AG04450 (cell line): ENCODE measurements at regions not wholly inside any gene's neighbourhood (a gene's known extent, or its start where the extent isn't known, plus 50 kb on each side); places are given as distances from the start of the nearest gene placed in this dataset.

Source experiments
- CTCF ChIA-PET: fragments of 300-600, 350-600 bp; formaldehyde crosslinking; extraction: SDS; loops from one replicate; lab custom pipeline; 2022; ENCODE audit warnings: antibody characterized with exemption, inconsistent platforms; lab: Charles Lee
- POLR2A ChIA-PET: fragments of 350-600 bp; formaldehyde crosslinking; extraction: SDS; loops from one replicate; lab custom pipeline; 2021; ENCODE audit warnings: antibody characterized with exemption, inconsistent platforms; lab: Yijun Ruan, JAX
- DNase-seq: peaks from one replicate; pipeline ENCODE4 v3.0.0-alpha.2; 2011; ENCODE audit warnings: low read depth, low spot score
- H3K27ac ChIP-seq: one replicate; pipeline ENCODE4 v1.5.1; 2012; ENCODE audit warnings: low read depth, low read length, control low read depth
- H3K27me3 ChIP-seq: one replicate; pipeline ENCODE4 v1.6.0; 2012; ENCODE audit warnings: low read length; ENCODE audit not compliant: control insufficient read depth, insufficient read depth
- H3K4me3 ChIP-seq: 2 replicates; pipeline ENCODE4 v1.5.1; 2011; ENCODE audit warnings: mild to moderate bottlenecking, low read depth, low read length, control low read depth
- H3K9me3 ChIP-seq: 2 replicates; pipeline ENCODE4 v1.5.1; 2012; ENCODE audit warnings: low read length; ENCODE audit not compliant: control insufficient read depth, insufficient read depth
- CTCF ChIP-seq: IDR thresholded peaks from 2 replicates; pipeline ENCODE4 v1.5.1; 2011; ENCODE audit warnings: low read depth, low read length, control low read depth, inconsistent platforms

DNA sequence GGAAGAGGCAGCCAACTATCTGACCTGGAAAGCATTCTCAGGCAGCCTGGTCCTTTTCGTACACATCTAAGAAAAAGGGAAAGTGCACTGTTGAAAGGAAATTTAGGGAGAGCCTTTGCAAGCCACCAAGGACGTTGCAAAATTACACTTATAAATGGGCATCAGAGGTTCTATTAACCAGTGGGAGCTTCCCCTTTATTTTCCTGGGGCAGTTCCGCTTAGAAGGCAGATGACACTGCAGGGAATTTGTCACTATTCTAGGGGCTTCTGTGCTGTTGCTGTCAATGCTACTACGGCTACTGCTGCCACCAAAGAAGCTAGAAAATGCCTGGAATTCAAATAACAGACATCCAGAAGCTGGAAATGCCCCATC, 79.6 kb upstream of the AUTS2 start:
- ChIA-PET POLR2A (no interaction called here), CTCF (no interaction called here)
- no peak for TF ChIP-seq CTCF
- no peak overlapping the region for H3K4me3 ChIP-seq
- DNase-seq, result no peak
- H3K27me3 ChIP-seq, result no peaks in the 10 kb centered on the region
- H3K9me3 ChIP-seq, result peaks cover 8% of the 10 kb centered on the region; the same call in 1 of the 2 replicates
- no peak overlapping the region for H3K27ac ChIP-seq

GRCh38 chr7:69526570-69526969, 71.7 kb upstream of the AUTS2 start:
- Histone ChIP-seq H3K9me3 (peaks cover 8% of the 10 kb centered on the region; the same call in 1 of the 2 replicates), H3K4me3 (no peak overlapping the region), H3K27me3 (no peaks in the 10 kb centered on the region), H3K27ac (no peak overlapping the region)
- ChIA-PET CTCF (no interaction called here), POLR2A (no interaction called here)
- no peak for DNase-seq
- TF ChIP-seq CTCF, result no peak

DNA sequence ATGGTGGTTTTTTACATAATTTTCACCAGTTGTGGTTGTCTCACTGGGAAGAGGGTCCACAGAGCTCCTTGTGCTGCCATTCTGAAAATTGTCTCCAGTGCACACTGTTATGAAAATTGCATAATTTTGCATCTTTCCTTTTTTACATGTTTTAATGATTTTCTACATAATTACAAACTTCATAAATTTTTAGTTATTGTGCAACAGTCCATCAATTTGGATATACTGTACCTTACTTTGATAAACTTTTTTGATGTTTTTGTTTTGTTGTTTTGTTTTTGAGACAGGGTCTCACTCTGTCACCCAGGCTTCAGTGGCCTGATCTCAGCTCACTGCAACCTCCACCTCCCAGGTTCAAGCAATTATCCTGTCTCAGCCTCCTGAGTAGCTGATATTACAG, 70.6 kb upstream of the AUTS2 start:
- Histone ChIP-seq H3K4me3 (no peak overlapping the region), H3K9me3 (peaks cover 11% of the 10 kb centered on the region), H3K27me3 (no peaks in the 10 kb centered on the region), H3K27ac (no peak overlapping the region)
- ChIA-PET CTCF (no interaction called here), POLR2A (no interaction called here)
- DNase-seq, result no peak
- no peak for TF ChIP-seq CTCF

DNA sequence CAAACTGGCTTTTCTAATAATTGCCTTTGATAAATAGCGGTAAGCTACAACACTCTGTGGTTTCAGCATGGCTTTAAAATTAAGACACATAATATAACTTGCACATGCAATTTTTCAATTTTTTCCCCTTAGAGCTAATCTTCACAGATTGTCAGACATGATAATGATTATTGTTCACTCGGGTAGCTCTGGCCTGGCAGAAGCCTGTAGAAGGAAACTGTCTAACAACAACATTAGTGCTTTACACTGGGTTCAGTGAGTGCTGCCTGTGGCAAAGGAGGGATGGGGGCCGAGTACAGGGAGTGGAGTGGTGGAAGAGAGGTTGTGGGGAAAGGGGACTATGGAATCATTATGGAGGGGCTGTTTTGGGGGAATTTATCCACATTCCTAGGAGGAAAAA, 67.2 kb upstream of the AUTS2 start:
- H3K27me3 ChIP-seq, result no peaks in the 10 kb centered on the region
- TF ChIP-seq CTCF, result no peak
- POLR2A ChIA-PET, result no interaction called here
- no peak overlapping the region for H3K27ac ChIP-seq
- peaks cover 29% of the 10 kb centered on the region for H3K9me3 ChIP-seq
- H3K4me3 ChIP-seq, result no peak overlapping the region
- no peak for DNase-seq
- CTCF ChIA-PET, result no interaction called here

DNA sequence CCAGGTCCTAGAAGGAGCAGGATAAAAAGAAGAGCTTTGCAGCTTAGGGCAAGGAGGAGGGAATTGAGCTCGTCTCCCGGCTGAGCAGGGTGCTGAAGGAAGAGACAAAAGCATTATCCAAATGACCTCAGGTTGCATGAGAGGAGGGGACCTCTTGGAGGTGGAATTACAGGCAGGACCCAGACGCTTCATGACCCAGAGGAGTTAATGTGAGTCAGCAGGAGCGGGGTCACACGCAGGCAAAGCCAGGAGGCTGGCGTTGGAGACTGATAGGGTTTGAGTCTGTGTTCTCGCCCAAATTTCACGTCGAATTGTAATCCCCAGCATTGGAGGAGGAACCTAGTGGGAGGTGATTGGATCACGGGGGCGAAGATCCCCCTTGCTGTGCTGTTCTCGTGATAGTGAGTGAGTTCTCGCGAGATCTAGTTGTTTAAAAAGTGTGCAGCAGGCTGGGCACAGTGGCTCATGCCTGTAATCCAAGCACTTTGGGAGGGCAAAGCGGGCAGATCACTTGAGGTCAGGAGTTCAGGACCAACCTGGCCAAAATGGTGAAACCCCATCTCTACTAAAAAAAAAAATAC, 63.7 kb upstream of the AUTS2 start:
- CTCF ChIA-PET, result no interaction called here
- DNase-seq, result no peak
- Histone ChIP-seq H3K9me3 (peaks cover 26% of the 10 kb centered on the region), H3K27ac (no peak overlapping the region), H3K27me3 (no peaks in the 10 kb centered on the region), H3K4me3 (no peak overlapping the region)
- no peak for TF ChIP-seq CTCF
- POLR2A ChIA-PET, result no interaction called here
